Astrocyte (in vitro differentiated cells and primary cell): ENCODE measurements at regions not wholly inside any gene's neighbourhood (a gene's known extent, or its start where the extent isn't known, plus 50 kb on each side); places are given as distances from the start of the nearest gene placed in this dataset.
A peak's percentile ranks its signal among the peaks of the same experiment; 100 is the strongest.

Experiments used
- DNase-seq: peaks from one replicate; pipeline ENCODE4 v3.0.0-alpha.2; 2010; ENCODE audit warnings: low read depth
- FAIRE-seq: peaks from 2 replicates; lab custom pipeline; 2011; peaks lifted over from hg19 to GRCh38; lab: Jason Lieb, UNC
- H2AFZ ChIP-seq: 2 replicates; pipeline ENCODE4 v1.6.0; 2012; ENCODE audit warnings: low read depth, low read length, inconsistent platforms
- H3K27ac ChIP-seq: 2 replicates; pipeline ENCODE4 v1.5.1; 2011; ENCODE audit warnings: low read depth, low read length, inconsistent platforms
- H3K27me3 ChIP-seq: 2 replicates; pipeline ENCODE4 v1.6.0; 2011; ENCODE audit warnings: low read length, inconsistent platforms; ENCODE audit not compliant: insufficient read depth
- H3K36me3 ChIP-seq: 2 replicates; pipeline ENCODE4 v1.5.1; 2011; ENCODE audit warnings: low read length, inconsistent platforms; ENCODE audit not compliant: insufficient read depth
- H3K4me1 ChIP-seq: 2 replicates; pipeline ENCODE4 v1.5.1; 2011; ENCODE audit warnings: low read length, inconsistent platforms; ENCODE audit not compliant: insufficient read depth
- H3K4me2 ChIP-seq: 2 replicates; pipeline ENCODE4 v1.6.0; 2012; ENCODE audit warnings: low read length, inconsistent platforms
- H3K4me3 ChIP-seq: 2 replicates; pipeline ENCODE4 v1.5.1; 2011; ENCODE audit warnings: low read depth, mild to moderate bottlenecking, low read length, inconsistent platforms; ENCODE audit not compliant: insufficient read depth
- H3K79me2 ChIP-seq: 2 replicates; pipeline ENCODE4 v1.6.0; 2012; ENCODE audit warnings: mild to moderate bottlenecking, low read length, inconsistent platforms; ENCODE audit not compliant: insufficient read depth
- H3K9ac ChIP-seq: 2 replicates; pipeline ENCODE4 v1.6.0; 2012; ENCODE audit warnings: mild to moderate bottlenecking, low read length, inconsistent platforms
- H3K9me3 ChIP-seq: 2 replicates; pipeline ENCODE4 v1.5.1; 2012; ENCODE audit warnings: low read depth, mild to moderate bottlenecking, low read length, inconsistent platforms; ENCODE audit not compliant: insufficient read depth
- H4K20me1 ChIP-seq: 2 replicates; pipeline ENCODE4 v1.6.0; 2012; ENCODE audit warnings: low read length, inconsistent platforms; ENCODE audit not compliant: insufficient read depth
- H3K27ac Mint-ChIP-seq: one replicate; pipeline ENCODE4 v1.8.0; 2021; ENCODE audit warnings: mild to moderate bottlenecking, mixed read lengths; ENCODE audit not compliant: unreplicated experiment
- H3K27me3 Mint-ChIP-seq: one replicate; pipeline ENCODE4 v1.8.0; 2021; ENCODE audit warnings: low read depth, mixed read lengths; ENCODE audit not compliant: unreplicated experiment
- H3K36me3 Mint-ChIP-seq: one replicate; pipeline ENCODE4 v1.8.0; 2021; ENCODE audit warnings: low read depth, mixed read lengths; ENCODE audit not compliant: unreplicated experiment
- H3K4me1 Mint-ChIP-seq: one replicate; pipeline ENCODE4 v1.8.0; 2021; ENCODE audit warnings: low read depth, mixed read lengths; ENCODE audit not compliant: unreplicated experiment
- H3K4me3 Mint-ChIP-seq: one replicate; pipeline ENCODE4 v1.8.0; 2021; ENCODE audit warnings: mild to moderate bottlenecking, moderate library complexity, mixed read lengths; ENCODE audit not compliant: unreplicated experiment
- H3K9me3 Mint-ChIP-seq: one replicate; pipeline ENCODE4 v1.8.0; 2021; ENCODE audit warnings: mild to moderate bottlenecking, mixed read lengths; ENCODE audit not compliant: unreplicated experiment
- CTCF ChIP-seq: IDR thresholded peaks from 2 replicates; pipeline ENCODE4 v1.5.1; 2011; ENCODE audit warnings: low read depth, mild to moderate bottlenecking, inconsistent platforms, low read length, moderate library complexity; ENCODE audit not compliant: insufficient read depth
- EZH2 ChIP-seq: IDR thresholded peaks from 2 replicates; pipeline ENCODE4 v1.6.1; 2012; ENCODE audit warnings: mild to moderate bottlenecking, low read length, inconsistent platforms; ENCODE audit not compliant: insufficient read depth

GRCh38 chr14:51189600-51190376, 50.3 kb upstream of the TMX1 start:
- H3K79me2 ChIP-seq, result no peaks in the 10 kb centered on the region
- H3K4me3 ChIP-seq, result no peak overlapping the region
- peak; percentile 41 for FAIRE-seq
- Mint-ChIP-seq H3K4me3 (no peak overlapping the region), H3K36me3 (no peaks in the 10 kb centered on the region), H3K27ac (no peak overlapping the region), H3K27me3 (no peaks in the 10 kb centered on the region), H3K9me3 (no peaks in the 10 kb centered on the region), H3K4me1 (no peaks in the 10 kb centered on the region)
- H3K4me1 ChIP-seq, result no peaks in the 10 kb centered on the region
- no peak overlapping the region for H3K27ac ChIP-seq
- H3K4me2 ChIP-seq, result no peak overlapping the region
- no peak for DNase-seq
- H3K9me3 ChIP-seq, result no peaks in the 10 kb centered on the region
- H3K9ac ChIP-seq, result no peak overlapping the region
- no peaks in the 10 kb centered on the region for H3K27me3 ChIP-seq
- H3K36me3 ChIP-seq, result no peaks in the 10 kb centered on the region
- H4K20me1 ChIP-seq, result no peaks in the 10 kb centered on the region
- TF ChIP-seq CTCF, result no peak
- TF ChIP-seq EZH2, result no peak
- H2AFZ ChIP-seq, result no peak overlapping the region
